BLaER1 (cell line): ENCODE measurements at regions not wholly inside any gene's neighbourhood (a gene's known extent, or its start where the extent isn't known, plus 50 kb on each side); places are given as distances from the start of the nearest gene placed in this dataset.

Source experiments
- H3K27ac ChIP-seq: shearing (Covaris generic); formaldehyde crosslinking; 2 replicates; pipeline ENCODE4 v1.8.1; 2022
- H3K27me3 ChIP-seq: shearing (Covaris generic); formaldehyde crosslinking; 2 replicates; pipeline ENCODE4 v1.8.1; 2022
- H3K36me3 ChIP-seq: shearing (Covaris generic); formaldehyde crosslinking; 2 replicates; pipeline ENCODE4 v1.8.1; 2022
- H3K4me1 ChIP-seq: shearing (Covaris generic); formaldehyde crosslinking; 2 replicates; pipeline ENCODE4 v1.8.1; 2022
- H3K4me2 ChIP-seq: shearing (Covaris generic); formaldehyde crosslinking; 2 replicates; pipeline ENCODE4 v1.8.1; 2022
- H3K4me3 ChIP-seq: shearing (Covaris generic); formaldehyde crosslinking; 2 replicates; pipeline ENCODE4 v1.8.1; 2022
- H3K9ac ChIP-seq: shearing (Covaris generic); formaldehyde crosslinking; 2 replicates; pipeline ENCODE4 v1.8.1; 2022
- H3K9me3 ChIP-seq: shearing (Covaris generic); formaldehyde crosslinking; 2 replicates; pipeline ENCODE4 v1.8.1; 2022
- H4K20me1 ChIP-seq: shearing (Covaris generic); formaldehyde crosslinking; 2 replicates; pipeline ENCODE4 v1.8.1; 2022
- Cebpa-rat ChIP-seq: shearing (Covaris generic); IDR thresholded peaks from 2 replicates; pipeline ENCODE4 v1.8.1; 2022

DNA sequence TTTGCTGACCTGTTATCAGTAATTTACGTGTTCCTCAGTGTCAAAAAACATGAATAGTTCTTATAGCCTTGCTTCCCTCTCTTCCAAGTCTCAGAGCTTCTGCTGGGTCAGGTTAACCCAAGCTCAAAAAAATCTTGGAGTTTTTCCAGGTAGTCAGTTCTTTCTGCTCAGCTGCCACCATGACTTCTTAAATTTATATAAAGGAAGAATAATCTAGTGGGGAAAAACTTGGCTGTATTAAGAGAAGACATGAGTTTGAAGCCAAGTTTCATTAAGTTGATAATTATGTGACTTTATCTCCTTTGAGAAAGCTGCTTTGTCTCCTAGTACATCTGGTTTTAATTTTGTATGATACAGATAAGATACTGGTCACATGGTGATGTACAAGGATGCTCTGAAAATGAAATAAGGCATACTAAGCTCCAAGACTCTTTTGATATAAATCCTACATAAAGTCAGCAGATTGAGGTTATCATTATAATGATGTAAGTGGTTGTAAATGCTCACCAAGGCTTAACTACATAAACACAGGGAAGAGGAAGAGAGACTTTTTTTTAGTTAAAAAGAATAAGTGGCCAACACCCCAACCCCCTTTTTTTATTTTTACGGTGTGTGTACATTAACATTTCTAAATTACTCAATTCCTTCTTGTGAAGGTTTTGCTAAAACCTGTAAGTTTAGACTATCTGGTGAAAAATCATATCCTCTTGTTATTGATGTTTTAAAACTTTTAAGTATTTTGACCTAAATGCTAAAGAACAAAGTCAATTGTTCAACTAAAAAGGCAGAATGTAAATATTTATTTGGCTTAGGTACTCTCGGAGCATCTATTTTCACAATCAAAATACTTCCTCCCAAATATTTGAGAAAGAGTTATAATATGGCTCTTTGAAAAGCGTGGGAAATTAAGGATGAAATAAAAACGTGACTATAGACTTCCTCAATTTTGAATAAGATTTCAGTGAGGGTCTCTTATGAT, 84.1 kb upstream of the SLC38A2 start:
- Histone ChIP-seq H3K9ac (no peak overlapping the region), H3K4me1 (peaks cover 22% of the 10 kb centered on the region), H3K27ac (no peak overlapping the region), H3K9me3 (no peaks in the 10 kb centered on the region), H4K20me1 (no peaks in the 10 kb centered on the region), H3K4me2 (no peak overlapping the region), H3K4me3 (no peak overlapping the region), H3K27me3 (no peaks in the 10 kb centered on the region), H3K36me3 (no peaks in the 10 kb centered on the region)
- no peak for TF ChIP-seq Cebpa-rat

- no peak overlapping the region for H3K9ac ChIP-seq
- no peaks in the 10 kb centered on the region for H4K20me1 ChIP-seq
- no peaks in the 10 kb centered on the region for H3K27me3 ChIP-seq
- no peak overlapping the region for H3K27ac ChIP-seq
- no peak overlapping the region for H3K4me2 ChIP-seq
- no peak overlapping the region for H3K4me3 ChIP-seq
- H3K9me3 ChIP-seq: no peaks in the 10 kb centered on the region
- TF ChIP-seq Cebpa-rat: no peak
- peaks cover 22% of the 10 kb centered on the region for H3K4me1 ChIP-seq
- H3K36me3 ChIP-seq: no peaks in the 10 kb centered on the region
These were observed 83.2 kb upstream of the SLC38A2 start for GRCh38 chr12:46455648-46456352.

DNA sequence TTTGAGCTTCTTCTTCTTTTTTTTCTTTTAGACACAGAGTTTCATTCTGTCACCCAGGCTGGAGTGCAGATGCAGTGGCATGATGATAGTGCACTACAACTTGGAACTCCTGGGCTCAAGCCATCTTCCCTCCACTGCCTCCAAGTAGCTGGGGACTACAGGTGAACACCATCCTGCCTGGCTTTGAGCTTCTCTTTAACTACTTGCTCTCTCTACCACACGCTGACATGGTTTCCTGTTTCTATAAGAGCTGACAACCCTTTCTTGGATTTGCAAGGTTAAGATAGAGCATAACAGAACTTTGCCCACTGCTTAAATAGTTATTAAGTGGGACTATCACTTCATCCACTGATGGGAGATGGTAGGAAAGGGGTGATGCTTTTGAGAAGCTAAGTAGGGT, 82.4 kb upstream of the SLC38A2 start:
- no peak for TF ChIP-seq Cebpa-rat
- no peaks in the 10 kb centered on the region for H3K27me3 ChIP-seq
- no peaks in the 10 kb centered on the region for H3K9me3 ChIP-seq
- H3K27ac ChIP-seq: no peak overlapping the region
- no peaks in the 10 kb centered on the region for H3K36me3 ChIP-seq
- no peak overlapping the region for H3K4me3 ChIP-seq
- H4K20me1 ChIP-seq: no peaks in the 10 kb centered on the region
- H3K9ac ChIP-seq: no peak overlapping the region
- no peak overlapping the region for H3K4me2 ChIP-seq
- peaks cover 16% of the 10 kb centered on the region for H3K4me1 ChIP-seq

DNA sequence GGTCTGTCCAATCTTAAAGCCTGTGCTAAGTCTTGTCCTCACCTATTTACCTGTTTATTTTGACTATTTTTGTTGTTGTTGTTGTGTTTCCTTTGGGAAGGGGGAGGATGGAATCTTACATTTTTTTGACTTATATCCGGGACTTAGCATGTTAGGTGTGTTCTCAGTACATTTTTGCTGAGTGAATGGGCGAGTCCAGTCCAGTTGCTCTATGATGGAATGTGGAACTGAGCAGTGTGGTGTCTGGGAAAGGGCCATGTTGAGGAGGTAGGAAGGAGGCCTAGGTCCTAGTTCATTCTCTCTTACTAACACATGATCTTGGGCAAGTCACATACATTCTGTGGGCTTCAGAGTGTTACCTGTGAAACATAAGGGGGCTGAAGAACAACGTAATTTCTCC, 80.9 kb upstream of the SLC38A2 start:
- H3K36me3 ChIP-seq: no peaks in the 10 kb centered on the region
- H4K20me1 ChIP-seq: no peaks in the 10 kb centered on the region
- peaks cover under 1% of the 10 kb centered on the region; the same call in 1 of the 2 replicates for H3K4me1 ChIP-seq
- H3K9me3 ChIP-seq: no peaks in the 10 kb centered on the region
- no peak overlapping the region for H3K4me3 ChIP-seq
- no peak overlapping the region for H3K4me2 ChIP-seq
- H3K27me3 ChIP-seq: no peaks in the 10 kb centered on the region
- H3K27ac ChIP-seq: no peak overlapping the region
- no peak for TF ChIP-seq Cebpa-rat
- no peak overlapping the region for H3K9ac ChIP-seq

DNA sequence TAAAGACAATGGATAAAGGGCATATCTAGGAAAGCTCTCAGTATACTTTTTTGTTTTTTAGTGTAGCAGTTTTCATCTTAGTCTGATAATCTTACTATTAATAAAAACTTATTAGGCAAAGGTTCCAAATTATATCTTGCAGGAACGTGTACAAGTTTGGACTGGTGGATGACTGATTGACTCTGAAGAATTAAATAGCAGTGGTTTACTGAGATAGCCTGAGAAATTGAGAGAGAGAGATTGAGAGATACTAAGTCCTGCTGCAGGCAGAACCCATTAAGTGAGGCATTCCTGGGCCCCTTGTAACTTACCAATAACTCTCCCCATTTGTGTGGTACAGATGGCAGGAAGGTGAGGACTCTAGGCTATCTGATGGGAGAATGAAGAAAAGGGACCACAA, 80.2 kb upstream of the SLC38A2 start:
- H3K4me1 ChIP-seq: no peaks in the 10 kb centered on the region
- H3K9ac ChIP-seq: no peak overlapping the region
- H4K20me1 ChIP-seq: no peaks in the 10 kb centered on the region
- no peaks in the 10 kb centered on the region for H3K36me3 ChIP-seq
- no peak for TF ChIP-seq Cebpa-rat
- H3K4me3 ChIP-seq: no peak overlapping the region
- no peak overlapping the region for H3K4me2 ChIP-seq
- no peaks in the 10 kb centered on the region; the same call in 1 of the 2 replicates for H3K9me3 ChIP-seq
- H3K27ac ChIP-seq: no peak overlapping the region
- H3K27me3 ChIP-seq: no peaks in the 10 kb centered on the region

DNA sequence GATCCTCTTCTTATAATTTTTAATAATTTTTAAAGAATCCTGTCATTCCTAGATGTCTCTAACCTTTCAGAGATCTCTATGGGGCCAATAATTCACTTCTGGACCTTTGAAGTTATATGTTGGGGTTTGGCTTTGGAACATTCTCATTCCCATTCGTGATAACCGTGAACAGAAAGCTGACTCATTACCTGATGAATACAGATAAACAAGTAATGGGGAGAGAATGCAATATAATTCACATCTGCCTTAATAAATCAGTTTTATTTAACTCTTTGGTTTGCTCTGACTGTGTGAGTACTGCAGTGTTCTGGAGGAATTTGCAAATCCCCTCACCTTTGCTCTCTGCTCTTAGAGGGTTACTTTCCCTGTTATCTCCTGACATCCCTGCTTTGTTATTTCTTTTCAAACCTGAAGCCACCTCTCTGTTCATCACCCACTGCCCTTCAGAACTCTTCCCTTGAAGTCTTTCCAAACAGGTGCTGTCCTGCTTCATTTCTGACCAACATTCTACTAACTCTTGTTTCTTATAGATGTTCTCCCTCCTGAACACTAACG, 79.6 kb upstream of the SLC38A2 start:
- no peak overlapping the region for H3K4me3 ChIP-seq
- H3K36me3 ChIP-seq: no peaks in the 10 kb centered on the region
- H3K4me1 ChIP-seq: no peaks in the 10 kb centered on the region
- no peak for TF ChIP-seq Cebpa-rat
- no peak overlapping the region for H3K4me2 ChIP-seq
- no peak overlapping the region for H3K27ac ChIP-seq
- no peak overlapping the region for H3K9ac ChIP-seq
- no peaks in the 10 kb centered on the region for H3K27me3 ChIP-seq
- no peaks in the 10 kb centered on the region for H4K20me1 ChIP-seq
- no peaks in the 10 kb centered on the region; the same call in 1 of the 2 replicates for H3K9me3 ChIP-seq

- Histone ChIP-seq H3K4me2 (no peak overlapping the region), H4K20me1 (no peaks in the 10 kb centered on the region), H3K27me3 (no peaks in the 10 kb centered on the region), H3K4me3 (no peak overlapping the region), H3K36me3 (no peaks in the 10 kb centered on the region), H3K9me3 (no peaks in the 10 kb centered on the region; the same call in 1 of the 2 replicates), H3K27ac (no peak overlapping the region), H3K4me1 (peaks cover 3% of the 10 kb centered on the region; the same call in 1 of the 2 replicates), H3K9ac (no peak overlapping the region)
- no peak for TF ChIP-seq Cebpa-rat
These were observed 78.9 kb upstream of the SLC38A2 start for GRCh38 chr12:46451276-46452021.

DNA sequence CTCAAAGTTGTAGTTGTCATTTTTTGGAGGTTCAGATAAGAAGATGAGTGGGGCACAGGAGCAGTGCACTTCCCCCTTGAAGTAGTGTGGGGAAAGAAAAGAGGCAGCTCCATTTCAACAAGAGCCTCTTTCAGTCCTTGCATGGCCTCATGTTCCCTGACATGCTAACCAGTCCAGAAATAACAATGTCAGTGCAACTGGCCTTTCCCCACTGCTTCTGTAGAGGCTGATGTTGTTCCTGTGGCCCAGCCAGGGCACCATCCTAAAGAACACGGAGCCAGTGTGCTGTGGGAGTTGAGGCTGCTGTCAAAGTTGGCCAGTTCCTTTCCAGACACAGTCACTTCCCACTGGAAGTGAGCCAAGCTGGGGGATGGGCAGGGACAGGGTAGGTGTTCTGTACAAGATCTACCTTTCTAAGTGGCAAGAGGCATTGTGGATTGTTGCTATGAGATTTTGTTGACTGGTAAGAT, 77.7 kb upstream of the SLC38A2 start:
- Histone ChIP-seq H3K4me2 (no peak overlapping the region), H3K9me3 (no peaks in the 10 kb centered on the region; the same call in 1 of the 2 replicates)
- no peak for TF ChIP-seq Cebpa-rat

DNA sequence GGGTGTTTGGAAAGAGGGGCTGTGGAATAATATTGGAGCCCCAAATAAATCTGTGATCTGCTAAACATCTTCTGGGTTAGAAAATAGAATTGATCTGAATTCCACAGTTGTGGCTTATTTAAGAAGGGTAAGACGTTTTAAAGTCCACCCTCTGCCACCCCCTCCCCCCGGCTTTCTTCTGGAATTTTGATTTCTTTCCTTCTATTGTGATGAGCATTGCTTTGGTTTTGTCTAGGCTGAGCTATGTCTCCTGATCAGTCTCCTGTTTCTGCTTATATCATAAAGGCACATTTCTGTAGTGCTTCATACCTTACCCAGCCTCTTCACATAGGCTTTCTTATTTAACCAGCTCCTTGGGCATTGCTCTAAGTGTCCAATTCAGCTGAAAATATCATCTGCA, 77.3 kb upstream of the SLC38A2 start:
- Histone ChIP-seq H3K9ac (no peak overlapping the region), H3K27me3 (no peaks in the 10 kb centered on the region), H3K36me3 (no peaks in the 10 kb centered on the region), H3K9me3 (no peaks in the 10 kb centered on the region; the same call in 1 of the 2 replicates), H4K20me1 (no peaks in the 10 kb centered on the region), H3K4me2 (no peak overlapping the region), H3K4me3 (no peak overlapping the region), H3K4me1 (peaks cover 18% of the 10 kb centered on the region), H3K27ac (no peak overlapping the region)
- no peak for TF ChIP-seq Cebpa-rat

More for the DNA sequence above, 77.7 kb upstream of the SLC38A2 start:
- Histone ChIP-seq H3K4me1 (peaks cover 14% of the 10 kb centered on the region), H3K36me3 (no peaks in the 10 kb centered on the region), H4K20me1 (no peaks in the 10 kb centered on the region), H3K9ac (no peak overlapping the region), H3K4me3 (no peak overlapping the region), H3K27ac (no peak overlapping the region), H3K27me3 (no peaks in the 10 kb centered on the region)
